OCI-M1 (cell line): ENCODE measurements at regions not wholly inside any gene's neighbourhood (a gene's known extent, or its start where the extent isn't known, plus 50 kb on each side); places are given as distances from the start of the nearest gene placed in this dataset.
"Not testable (repeated sequence)": the region's sequence is repeated elsewhere in the genome, so short reads cannot be mapped to it uniquely, and the experiment has no call there.

Experiments used
- DNase-seq: peaks from one replicate; lab custom pipeline; 2025; lab: John Stamatoyannopoulos, UW

GRCh38 chr6:22748681-22749080 is 179.3 kb downstream of the HDGFL1 start:
- DNase-seq = no peak

- no peak for DNase-seq
Observed at GRCh38 chr6:22749696-22750095, 180.3 kb downstream of the HDGFL1 start.

- DNase-seq = no peak
Observed at GRCh38 chr6:22751223-22751622, 181.9 kb downstream of the HDGFL1 start.

GRCh38 chr6:22752522-22752921 is 183.2 kb downstream of the HDGFL1 start:
- no peak for DNase-seq

- no peak for DNase-seq
Observed at GRCh38 chr6:22754061-22754460, 184.7 kb downstream of the HDGFL1 start.

- DNase-seq = no peak
Observed at GRCh38 chr6:22755605-22756004, 186.2 kb downstream of the HDGFL1 start.

GRCh38 chr6:22756365-22756764 is 187.0 kb downstream of the HDGFL1 start:
- no peak for DNase-seq

GRCh38 chr6:22764496-22764895 is 195.1 kb downstream of the HDGFL1 start:
- DNase-seq = no peak

GRCh38 chr6:22765015-22765414 is 195.6 kb downstream of the HDGFL1 start:
- no peak for DNase-seq

GRCh38 chr6:22766979-22767378 is 197.6 kb downstream of the HDGFL1 start:
- no peak for DNase-seq

- no peak for DNase-seq
Observed at GRCh38 chr6:22770054-22770453, 200.7 kb downstream of the HDGFL1 start.

GRCh38 chr6:22774129-22774528 is 204.8 kb downstream of the HDGFL1 start:
- DNase-seq = peak; percentile 24

GRCh38 chr6:22778438-22778837 is 209.1 kb downstream of the HDGFL1 start:
- not testable (repeated sequence) for DNase-seq

GRCh38 chr6:22779062-22779461 is 209.7 kb downstream of the HDGFL1 start:
- no peak for DNase-seq

- DNase-seq = no peak
Observed at GRCh38 chr6:22783931-22784330, 214.6 kb downstream of the HDGFL1 start.

GRCh38 chr6:22784601-22785410 is 215.4 kb downstream of the HDGFL1 start:
- DNase-seq = no peak

- no peak for DNase-seq
Observed at GRCh38 chr6:22788038-22788437, 218.7 kb downstream of the HDGFL1 start.

GRCh38 chr6:22789315-22789714 is 219.9 kb downstream of the HDGFL1 start:
- no peak for DNase-seq

- no peak for DNase-seq
Observed at GRCh38 chr6:22794844-22795243, 225.5 kb downstream of the HDGFL1 start.

GRCh38 chr6:22800451-22800850 is 231.1 kb downstream of the HDGFL1 start:
- no peak for DNase-seq

- no peak for DNase-seq
Observed at GRCh38 chr6:22801831-22802230, 232.5 kb downstream of the HDGFL1 start.

- DNase-seq = no peak
Observed at GRCh38 chr6:22804620-22805261, 235.4 kb downstream of the HDGFL1 start.

- DNase-seq = no peak
Observed at GRCh38 chr6:22807261-22807660, 237.9 kb downstream of the HDGFL1 start.

- no peak for DNase-seq
Observed at GRCh38 chr6:22807818-22808217, 238.5 kb downstream of the HDGFL1 start.
